HCT116 (cell line): ENCODE measurements at regions not wholly inside any gene's neighbourhood (a gene's known extent, or its start where the extent isn't known, plus 50 kb on each side); places are given as distances from the start of the nearest gene placed in this dataset.

Experiments used
- ATAC-seq: fragments of 200-7000 bp; cut with Tn5 transposase; 2 replicates; pipeline ENCODE4 v1.9.1; 2020; ENCODE audit warnings: mild to moderate bottlenecking, moderate library complexity
- BruUV-seq: library from RNA; stranded (reverse); fragments of 400-500 nt; replicated peaks from 2 replicates; lab custom pipeline; 2021; lab: Mats Ljungman, UMichigan
- CTCF ChIA-PET: fragments of 300-600 bp; sonication (Branson Sonifier 250); formaldehyde crosslinking; loops from one replicate; lab custom pipeline; 2021; ENCODE audit warnings: antibody characterized with exemption; lab: Charles Lee
- POLR2A ChIA-PET: fragments of 300-600, 350-600 bp; sonication (Branson Sonifier 250); formaldehyde crosslinking; loops from one replicate; lab custom pipeline; 2021; ENCODE audit warnings: antibody characterized with exemption; lab: Charles Lee
- RAD21 ChIA-PET, 2 experiments: fragments of 300-600 bp; sonication (Branson Sonifier 250); formaldehyde crosslinking; loops; one replicate each; lab custom pipeline; 2023; ENCODE audit warnings: low total read pairs in 2 of 2; ENCODE audit not compliant: uncharacterized antibody in 2 of 2, unreplicated experiment in 2 of 2, low non-redundant PET in 1 of 2; lab: Charles Lee
- DNase-seq: peaks from one replicate; pipeline ENCODE4 v3.0.0-alpha.2; 2010; ENCODE audit warnings: low read depth, low spot score
- H2AFZ ChIP-seq: fragments of 200-600 bp; shearing (Covaris generic), sonication (generic); 2 replicates; pipeline ENCODE4 v1.6.1; 2017; ENCODE audit warnings: low read depth, mixed run types, mixed read lengths, antibody characterized with exemption, low read length; ENCODE audit not compliant: poor library complexity, severe bottlenecking
- H3K27ac ChIP-seq: 2 replicates; pipeline ENCODE4 v1.5.1; 2012; ENCODE audit warnings: low read depth, low read length
- H3K27me3 ChIP-seq: fragments of 200-600 bp; sonication (generic); 2 replicates; pipeline ENCODE4 v1.6.1; 2016; ENCODE audit warnings: mixed run types, low read length, mixed read lengths; ENCODE audit not compliant: insufficient read depth
- H3K36me3 ChIP-seq, 2 experiments: fragments of 200-500 bp in 1 of 2; fragments of 200-600 bp in 1 of 2; sonication (Bioruptor generic) in 1 of 2; sonication (generic) in 1 of 2; 2 replicates each; pipeline versions ENCODE4 v1.5.1 to v1.6.1; 2014 to 2016; ENCODE audit warnings: low read length in 2 of 2, inconsistent platforms in 1 of 2, mixed read lengths in 1 of 2, mixed run types in 1 of 2; ENCODE audit not compliant: insufficient read depth in 2 of 2, control insufficient read depth in 1 of 2
- H3K4me1 ChIP-seq, 2 experiments: fragments of 200-600 bp in 1 of 2; sonication (generic) in 1 of 2; 2 replicates each; pipeline versions ENCODE4 v1.5.1 to v1.6.1; 2012 to 2017; ENCODE audit warnings: low read length in 2 of 2, inconsistent platforms in 1 of 2, mild to moderate bottlenecking in 1 of 2, mixed read lengths in 1 of 2, mixed run types in 1 of 2, moderate library complexity in 1 of 2; ENCODE audit not compliant: insufficient read depth in 2 of 2, control insufficient read depth in 1 of 2
- H3K4me2 ChIP-seq: fragments of 200-600 bp; sonication (generic); 2 replicates; pipeline ENCODE4 v1.6.1; 2017; ENCODE audit warnings: mixed run types, low read length, mixed read lengths
- H3K4me3 ChIP-seq, 2 experiments: fragments of 200-600 bp in 1 of 2; sonication (generic) in 1 of 2; replicated peaks in 1 of 2; 2 replicates each; pipeline ENCODE4 v1.5.1; 2011 to 2016; ENCODE audit warnings: low read length in 2 of 2, control low read depth in 1 of 2, low read depth in 1 of 2, mild to moderate bottlenecking in 1 of 2, mixed read lengths in 1 of 2, mixed run types in 1 of 2
- H3K79me2 ChIP-seq: fragments of 200-600 bp; sonication (generic); 2 replicates; pipeline ENCODE4 v1.6.1; 2017; ENCODE audit warnings: mild to moderate bottlenecking, mixed run types, low read length, moderate library complexity, mixed read lengths; ENCODE audit not compliant: insufficient read depth
- H3K9ac ChIP-seq: fragments of 200-600 bp; sonication (generic); 2 replicates; pipeline ENCODE4 v1.6.1; 2016; ENCODE audit warnings: low read length, mixed read lengths
- H3K9me2 ChIP-seq: fragments of 200-600 bp; sonication (generic), shearing (Covaris generic); 2 replicates; pipeline ENCODE4 v1.6.1; 2017; ENCODE audit warnings: mixed run types, mild to moderate bottlenecking, moderate library complexity; ENCODE audit not compliant: insufficient read depth
- H3K9me3 ChIP-seq, 2 experiments: fragments of 200-500 bp in 1 of 2; fragments of 200-600 bp in 1 of 2; sonication (Bioruptor generic) in 1 of 2; sonication (generic) in 1 of 2; 2 replicates each; pipeline ENCODE4 v1.6.1; 2014 to 2017; ENCODE audit warnings: low read length in 2 of 2, mixed read lengths in 2 of 2, inconsistent platforms in 1 of 2, low read depth in 1 of 2, mild to moderate bottlenecking in 1 of 2, mixed run types in 1 of 2, moderate library complexity in 1 of 2; ENCODE audit not compliant: control insufficient read depth in 1 of 2, insufficient read depth in 1 of 2
- H4K20me1 ChIP-seq: fragments of 200-600 bp; sonication (generic), shearing (Covaris generic); 2 replicates; pipeline ENCODE4 v1.6.1; 2017; ENCODE audit warnings: mixed run types, mild to moderate bottlenecking, moderate library complexity; ENCODE audit not compliant: insufficient read depth
- ATF3 ChIP-seq: IDR thresholded peaks from 2 replicates; pipeline ENCODE4 v1.6.1; 2012
- CBX3 ChIP-seq: IDR thresholded peaks from 2 replicates; pipeline ENCODE4 v1.6.1; 2012; ENCODE audit warnings: low read depth
- CEBPB ChIP-seq: IDR thresholded peaks from 2 replicates; pipeline ENCODE4 v1.6.1; 2012; ENCODE audit warnings: low read depth
- EGR1 ChIP-seq: IDR thresholded peaks from 2 replicates; pipeline ENCODE4 v1.6.1; 2012; ENCODE audit warnings: low read depth
- ELF1 ChIP-seq: IDR thresholded peaks from 2 replicates; pipeline ENCODE4 v1.6.1; 2012; ENCODE audit warnings: low read depth, borderline replicate concordance
- EZH2 ChIP-seq: fragments of 200-600 bp; sonication (generic); IDR thresholded peaks from 2 replicates; pipeline ENCODE4 v1.6.1; 2017; ENCODE audit warnings: antibody characterized with exemption, mixed run types
- JUND ChIP-seq: IDR thresholded peaks from 2 replicates; pipeline ENCODE4 v1.6.1; 2012
- MAX ChIP-seq: IDR thresholded peaks from 2 replicates; pipeline ENCODE4 v1.6.1; 2012
- POLR2A ChIP-seq: IDR thresholded peaks from 2 replicates; pipeline ENCODE4 v1.7.0; 2011; ENCODE audit warnings: borderline replicate concordance; ENCODE audit not compliant: insufficient read depth, insufficient read length; ENCODE audit errors: extremely low read depth
- POLR2AphosphoS5 ChIP-seq: IDR thresholded peaks from 2 replicates; pipeline ENCODE4 v1.6.1; 2011; ENCODE audit warnings: mild to moderate bottlenecking, low read depth, low read length, moderate library complexity
- RAD21 ChIP-seq: IDR thresholded peaks from 2 replicates; pipeline ENCODE4 v1.6.1; 2012; ENCODE audit warnings: low read depth, mild to moderate bottlenecking
- SIN3A ChIP-seq: IDR thresholded peaks from 2 replicates; pipeline ENCODE4 v1.6.1; 2012; ENCODE audit warnings: low read depth
- SP1 ChIP-seq: IDR thresholded peaks from 2 replicates; pipeline ENCODE4 v1.6.1; 2012; ENCODE audit warnings: low read depth
- SRF ChIP-seq: IDR thresholded peaks from 2 replicates; pipeline ENCODE4 v1.6.1; 2012; ENCODE audit warnings: low read depth
- TCF7L2 ChIP-seq: IDR thresholded peaks from 2 replicates; pipeline ENCODE4 v1.7.0; 2011; ENCODE audit warnings: borderline replicate concordance, inconsistent platforms; ENCODE audit not compliant: insufficient read depth, insufficient read length; ENCODE audit errors: extremely low read depth
- ZBTB33 ChIP-seq: IDR thresholded peaks from 2 replicates; pipeline ENCODE4 v1.6.1; 2011; ENCODE audit warnings: mild to moderate bottlenecking, low read length, moderate library complexity; ENCODE audit not compliant: insufficient replicate concordance; ENCODE audit errors: extremely low read depth
- intact Hi-C: fragments of 100-400 bp; cut with micrococcal nuclease; formaldehyde crosslinking; loops from 2 replicates; pipeline ENCODE4 v1.10.0; 2022

- intact Hi-C loops, result no loop called here
- Histone ChIP-seq H3K36me3 (no peaks in the 10 kb centered on the region), H3K4me3 (no peak overlapping the region), H3K9me3 (no peaks in the 10 kb centered on the region), H3K9me2 (no peaks in the 10 kb centered on the region), H3K4me2 (no peak overlapping the region), H3K27me3 (0 out of 2 replicates have a peak, but pooled peaks cover 3% of the 10 kb centered on the region), H3K79me2 (no peaks in the 10 kb centered on the region), H3K9ac (no peak overlapping the region), H2AFZ (no peak overlapping the region), H3K27ac (no peak overlapping the region), H3K4me1 (no peaks in the 10 kb centered on the region), H4K20me1 (no peaks in the 10 kb centered on the region)
- ChIA-PET RAD21 (no interaction called here), CTCF (no interaction called here), POLR2A (no interaction called here)
- TF ChIP-seq SRF, result no peak
- no peak for TF ChIP-seq SIN3A
- no peak for TF ChIP-seq SP1
- no peak for TF ChIP-seq RAD21
- no peak for TF ChIP-seq CEBPB
- TF ChIP-seq POLR2A, result no peak
- no peak for TF ChIP-seq TCF7L2
- TF ChIP-seq CBX3, result no peak
- TF ChIP-seq MAX, result no peak
- TF ChIP-seq ATF3, result no peak
- TF ChIP-seq ZBTB33, result no peak
- TF ChIP-seq EZH2, result no peak
- TF ChIP-seq ELF1, result no peak
- TF ChIP-seq POLR2AphosphoS5, result no peak
- no peak for TF ChIP-seq JUND
- TF ChIP-seq EGR1, result no peak
- ATAC-seq (no peak), DNase-seq (no peak)
- BruUV-seq, result no TSS peak
These were observed 320.0 kb downstream of the BRINP2 start for GRCh38 chr1:177490786-177491185.
